Esophagus muscularis mucosa (tissue), 3 donors: ENCODE measurements at regions not wholly inside any gene's neighbourhood (a gene's known extent, or its start where the extent isn't known, plus 50 kb on each side); places are given as distances from the start of the nearest gene placed in this dataset.

ENCODE experiments used
- CTCF ChIP-seq, 3 experiments: fragments of 200-600 bp in 2 of 3; fragments of 450-650 bp in 1 of 3; sonication (generic) in 2 of 3; IDR thresholded peaks; one replicate each; pipeline ENCODE4 v1.5.1; 2017 to 2019; ENCODE audit warnings: antibody characterized with exemption in 3 of 3, mild to moderate bottlenecking in 2 of 3, moderate library complexity in 1 of 3
- POLR2A ChIP-seq: fragments of 450-650 bp; IDR thresholded peaks from one replicate; pipeline ENCODE4 v1.6.1; 2017; ENCODE audit warnings: antibody characterized with exemption, moderate library complexity, mild to moderate bottlenecking, low read depth

DNA sequence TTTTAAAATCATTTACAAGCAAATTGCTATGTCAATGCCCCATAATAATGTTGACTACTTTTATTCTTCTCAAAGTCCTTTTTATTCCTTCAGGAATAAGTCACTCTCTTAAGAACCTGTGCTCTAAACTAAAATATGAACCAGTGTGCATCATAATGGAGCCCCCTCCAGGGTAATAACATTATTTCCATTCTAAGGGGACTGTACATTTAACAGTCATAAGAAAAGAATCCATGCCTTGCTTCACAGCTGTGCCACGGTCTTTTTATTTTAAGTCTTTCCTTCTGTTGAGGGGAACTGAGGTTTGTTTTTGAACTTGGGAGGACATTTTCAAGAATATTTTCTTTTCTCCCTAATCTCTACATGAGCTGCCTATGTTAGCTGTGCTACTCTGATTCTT lies 297.6 kb downstream of the MAN2A1 start:
- TF ChIP-seq POLR2A: no peak
- TF ChIP-seq CTCF (IDR thresholded peaks at IDR 0.05): no peak
